Breast epithelium (tissue), 3 donors: ENCODE measurements at regions not wholly inside any gene's neighbourhood (a gene's known extent, or its start where the extent isn't known, plus 50 kb on each side); places are given as distances from the start of the nearest gene placed in this dataset.

ENCODE experiments used
- POLR2A ChIP-seq: fragments of 450-650 bp; IDR thresholded peaks from one replicate; pipeline ENCODE4 v1.6.1; 2016; ENCODE audit warnings: antibody characterized with exemption, mild to moderate bottlenecking, moderate library complexity
- POLR2AphosphoS5 ChIP-seq, 3 donors: sonication (generic); formaldehyde crosslinking; IDR thresholded peaks; one replicate each; pipeline ENCODE4 v1.6.1; 2017; ENCODE audit warnings: antibody characterized with exemption in 3 of 3
- TF ChIP-seq, protein P1 (sequence below), 3 donors: fragments of 450-650 bp; IDR thresholded peaks; one replicate each; pipeline ENCODE4 v1.5.1; 2016 to 2017; ENCODE audit warnings: antibody characterized with exemption in 3 of 3, mild to moderate bottlenecking in 3 of 3, moderate library complexity in 3 of 3

- TF ChIP-seq, protein P1, sequence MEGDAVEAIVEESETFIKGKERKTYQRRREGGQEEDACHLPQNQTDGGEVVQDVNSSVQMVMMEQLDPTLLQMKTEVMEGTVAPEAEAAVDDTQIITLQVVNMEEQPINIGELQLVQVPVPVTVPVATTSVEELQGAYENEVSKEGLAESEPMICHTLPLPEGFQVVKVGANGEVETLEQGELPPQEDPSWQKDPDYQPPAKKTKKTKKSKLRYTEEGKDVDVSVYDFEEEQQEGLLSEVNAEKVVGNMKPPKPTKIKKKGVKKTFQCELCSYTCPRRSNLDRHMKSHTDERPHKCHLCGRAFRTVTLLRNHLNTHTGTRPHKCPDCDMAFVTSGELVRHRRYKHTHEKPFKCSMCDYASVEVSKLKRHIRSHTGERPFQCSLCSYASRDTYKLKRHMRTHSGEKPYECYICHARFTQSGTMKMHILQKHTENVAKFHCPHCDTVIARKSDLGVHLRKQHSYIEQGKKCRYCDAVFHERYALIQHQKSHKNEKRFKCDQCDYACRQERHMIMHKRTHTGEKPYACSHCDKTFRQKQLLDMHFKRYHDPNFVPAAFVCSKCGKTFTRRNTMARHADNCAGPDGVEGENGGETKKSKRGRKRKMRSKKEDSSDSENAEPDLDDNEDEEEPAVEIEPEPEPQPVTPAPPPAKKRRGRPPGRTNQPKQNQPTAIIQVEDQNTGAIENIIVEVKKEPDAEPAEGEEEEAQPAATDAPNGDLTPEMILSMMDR (IDR thresholded peaks at IDR 0.05), result no peak
- TF ChIP-seq POLR2A, result no peak
- TF ChIP-seq POLR2AphosphoS5 (IDR thresholded peaks at IDR 0.05), result no peak
These were observed 94.2 kb upstream of the MVB12B start for GRCh38 chr9:126232461-126232860.
